GM21737 (cell line): ENCODE measurements at regions not wholly inside any gene's neighbourhood (a gene's known extent, or its start where the extent isn't known, plus 50 kb on each side); places are given as distances from the start of the nearest gene placed in this dataset.

Experiments
- ATAC-seq: cut with Tn5 transposase; IDR thresholded peaks from one replicate; pipeline ENCODE4 v1.9.1; 2021; ENCODE audit warnings: mild to moderate bottlenecking, moderate library complexity; ENCODE audit not compliant: unreplicated experiment

DNA sequence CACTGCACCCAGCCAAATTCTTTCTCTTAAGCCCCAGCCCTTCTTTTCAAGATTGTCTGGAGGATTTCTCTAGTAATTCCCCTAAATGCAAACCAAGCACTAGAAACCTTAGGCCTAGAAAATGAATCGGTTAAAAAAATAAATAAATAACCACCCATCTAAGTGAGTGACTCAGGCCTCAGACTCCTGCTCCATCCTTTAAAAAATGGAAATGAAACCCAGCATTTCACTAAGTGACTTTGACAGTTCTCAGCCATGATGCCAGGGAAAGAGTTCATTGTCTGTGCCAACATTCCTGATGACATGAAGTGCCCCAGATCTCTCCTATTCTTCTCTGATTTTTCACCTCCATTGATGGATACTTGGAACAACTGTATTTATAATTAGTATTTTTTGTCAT is 415.2 kb upstream of the DAB1 start:
- ATAC-seq = no peak

DNA sequence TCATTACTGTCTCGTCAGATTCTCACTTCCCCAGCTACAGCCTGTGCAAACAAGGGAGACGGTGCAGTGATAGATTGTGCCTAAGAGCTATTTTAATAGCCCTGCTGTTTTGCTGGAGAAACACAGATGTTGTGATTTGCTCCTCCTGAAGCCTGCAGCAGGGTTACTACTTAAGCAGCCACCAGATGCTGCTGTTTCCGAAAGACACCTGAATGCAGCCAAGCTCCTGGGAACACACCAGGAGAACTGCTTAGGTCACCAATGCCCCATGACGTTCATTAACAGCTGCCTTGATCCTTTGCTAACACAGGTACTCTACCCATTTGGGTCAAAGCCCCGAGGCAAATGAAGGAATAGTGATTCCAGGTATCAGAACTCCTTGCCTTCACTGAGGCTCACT is 411.8 kb upstream of the DAB1 start:
- no peak for ATAC-seq

DNA sequence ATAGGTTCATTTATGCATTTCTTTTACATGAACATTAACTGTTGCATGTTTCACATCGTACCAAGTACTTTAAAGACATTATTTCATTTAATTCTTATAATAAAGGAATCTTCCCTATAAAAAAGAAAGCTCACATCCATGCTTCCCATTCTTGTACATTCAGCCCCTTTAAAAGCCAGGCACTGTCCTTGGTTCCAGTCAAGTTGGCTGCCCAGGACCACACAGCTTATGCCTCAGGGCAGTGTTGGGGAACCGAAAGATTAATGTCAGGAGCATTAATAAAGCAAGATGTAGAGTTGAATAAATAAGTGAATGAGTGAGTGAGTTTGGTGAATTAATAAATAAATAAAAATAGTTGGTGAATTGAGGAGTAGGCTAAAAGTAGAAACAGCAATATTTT is 409.4 kb upstream of the DAB1 start:
- no peak for ATAC-seq

DNA sequence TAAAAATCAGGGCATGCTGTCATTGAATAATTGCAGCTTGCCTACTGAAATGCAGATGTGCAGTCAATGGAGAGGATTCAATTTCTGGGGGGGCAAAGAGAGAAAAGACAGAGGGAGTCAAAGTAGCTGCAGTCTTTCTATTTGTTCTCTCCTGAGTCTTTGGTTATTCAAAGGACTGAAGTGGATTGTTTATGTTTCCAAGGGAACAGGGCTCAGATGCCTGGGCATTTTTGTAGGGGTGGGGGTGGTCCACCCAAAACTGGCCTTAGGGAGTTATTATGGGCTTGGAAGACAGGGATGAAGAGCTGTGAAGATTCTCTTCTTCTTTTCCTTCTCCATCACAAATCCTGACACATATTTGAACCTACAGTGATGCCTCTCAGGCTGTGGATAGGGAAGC is 408.8 kb upstream of the DAB1 start:
- ATAC-seq = no peak

DNA sequence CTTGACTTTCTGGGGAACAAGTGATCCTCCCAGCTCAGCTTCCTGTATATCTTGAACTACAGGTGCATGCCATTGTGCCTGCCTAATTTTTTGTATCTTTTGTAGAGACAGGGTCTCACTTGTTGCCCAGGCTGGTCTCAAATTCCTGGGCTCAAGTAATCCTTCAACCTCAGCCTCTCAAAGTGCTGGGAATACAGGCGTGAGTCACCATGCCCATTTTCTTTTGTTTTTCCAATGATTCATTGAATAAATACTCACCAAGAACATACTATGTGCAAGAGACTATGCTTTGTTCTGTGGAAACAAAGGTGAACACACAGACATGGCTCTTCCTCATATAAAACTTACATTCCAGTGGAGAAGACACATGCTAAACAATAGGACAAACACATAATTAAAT is 407.8 kb upstream of the DAB1 start:
- no peak for ATAC-seq

DNA sequence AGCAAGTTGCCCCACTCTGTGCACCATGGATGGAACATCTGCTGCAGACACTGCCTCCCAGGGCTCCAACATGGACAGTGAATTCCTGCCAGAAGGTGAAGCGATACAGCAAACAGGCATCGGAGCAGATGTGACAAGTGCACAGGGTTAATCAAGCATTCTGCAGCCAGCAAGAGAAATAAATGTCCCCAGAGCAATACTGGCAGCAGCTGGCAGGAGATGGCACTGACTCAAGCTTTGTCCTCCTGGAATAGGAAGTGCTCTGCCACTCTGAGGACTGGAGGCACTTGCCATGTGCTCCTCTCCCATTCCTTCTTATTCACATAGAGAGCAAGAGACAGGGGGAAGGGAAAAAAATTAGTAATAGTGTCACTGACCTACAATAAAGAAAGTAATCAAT is 402.7 kb upstream of the DAB1 start:
- no peak for ATAC-seq

DNA sequence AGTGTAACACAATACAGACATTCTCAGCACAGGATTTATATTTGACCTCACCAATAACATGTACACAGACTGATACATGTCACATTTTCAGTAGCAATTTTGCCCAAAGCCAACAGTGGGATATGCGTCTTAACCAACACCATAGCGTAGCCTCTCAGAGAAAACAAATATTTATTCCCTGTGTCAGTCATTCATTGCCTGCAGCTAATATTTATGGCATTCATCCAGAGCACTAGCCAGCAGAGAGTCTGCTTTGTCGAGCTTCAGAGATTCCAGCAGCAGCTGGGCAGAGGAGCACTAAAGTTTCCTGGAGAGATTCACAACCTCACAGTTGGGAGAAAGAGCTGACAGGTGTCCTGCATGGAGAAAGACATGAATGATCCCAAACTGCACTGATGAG is 400.7 kb upstream of the DAB1 start:
- ATAC-seq = no peak

DNA sequence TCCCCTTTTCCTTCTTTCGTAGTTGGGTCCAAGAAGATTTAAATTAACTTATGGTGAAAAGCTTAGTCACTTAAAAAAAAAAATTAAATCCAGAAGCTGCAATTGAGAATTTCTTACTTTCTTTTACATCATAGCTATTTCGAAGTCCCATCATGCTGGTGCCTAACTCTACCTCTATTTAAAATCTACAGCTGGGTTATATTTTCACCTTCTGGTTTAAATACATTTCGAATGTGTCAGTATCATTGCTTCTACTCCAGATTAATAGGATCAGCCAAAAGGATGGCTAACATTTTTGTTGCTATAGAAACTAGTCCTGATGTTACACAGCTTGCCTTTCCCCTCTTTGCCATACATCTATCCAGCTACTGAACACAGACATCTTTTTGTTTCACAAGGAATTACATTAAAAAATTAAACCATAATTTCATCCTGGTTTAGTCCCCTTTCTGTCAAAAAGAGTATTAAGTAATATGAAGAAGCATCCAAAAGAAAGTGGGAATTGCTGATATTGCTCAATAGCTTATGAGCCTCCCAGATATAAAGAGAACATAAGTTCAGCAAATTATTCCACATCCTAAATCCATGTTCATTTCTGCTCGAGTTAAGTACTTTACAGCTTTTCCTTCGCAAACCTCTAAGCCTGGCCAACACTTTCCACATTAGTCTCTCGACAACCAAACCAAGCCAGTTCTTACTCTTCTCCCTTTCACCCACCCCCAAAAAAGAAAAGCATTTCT is 396.7 kb upstream of the DAB1 start:
- ATAC-seq = no peak

DNA sequence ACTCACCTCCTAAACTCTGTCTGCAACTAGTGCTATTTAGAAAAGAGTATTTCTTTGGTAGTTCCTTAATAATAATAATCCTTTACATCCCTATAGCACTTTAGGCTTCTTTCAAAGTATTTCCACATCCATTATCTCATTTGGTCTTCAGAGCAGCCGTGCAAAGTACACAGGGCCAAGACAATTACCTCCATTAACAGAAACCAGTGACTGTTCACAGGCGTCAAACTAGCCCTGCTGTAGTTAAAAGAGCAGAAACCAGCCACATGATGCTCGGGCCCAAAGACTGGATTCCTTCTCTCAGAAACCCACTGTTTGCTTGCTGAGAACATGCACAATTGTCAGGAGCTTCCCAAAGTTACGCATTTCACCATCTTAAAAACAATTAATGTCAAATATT is 396.0 kb upstream of the DAB1 start:
- ATAC-seq = no peak

DNA sequence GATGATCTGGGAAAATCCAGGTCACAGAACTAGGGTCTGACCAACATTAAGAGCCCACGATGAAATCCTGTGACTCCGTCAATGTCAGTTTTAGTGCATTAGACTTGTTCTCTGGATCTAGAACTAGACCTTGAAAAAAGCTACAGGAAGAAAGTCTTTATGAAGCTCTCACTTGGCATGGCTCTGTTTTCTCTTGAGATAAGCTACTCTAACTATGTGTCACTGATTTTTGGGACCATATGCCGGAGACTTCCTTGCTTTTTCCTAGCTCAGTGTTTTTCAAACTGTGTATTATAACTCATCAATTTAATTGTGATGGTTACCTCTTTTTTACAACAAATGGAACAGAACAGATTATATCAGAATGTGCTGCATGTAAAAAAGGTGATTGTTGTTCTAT is 379.7 kb upstream of the DAB1 start:
- ATAC-seq = no peak

DNA sequence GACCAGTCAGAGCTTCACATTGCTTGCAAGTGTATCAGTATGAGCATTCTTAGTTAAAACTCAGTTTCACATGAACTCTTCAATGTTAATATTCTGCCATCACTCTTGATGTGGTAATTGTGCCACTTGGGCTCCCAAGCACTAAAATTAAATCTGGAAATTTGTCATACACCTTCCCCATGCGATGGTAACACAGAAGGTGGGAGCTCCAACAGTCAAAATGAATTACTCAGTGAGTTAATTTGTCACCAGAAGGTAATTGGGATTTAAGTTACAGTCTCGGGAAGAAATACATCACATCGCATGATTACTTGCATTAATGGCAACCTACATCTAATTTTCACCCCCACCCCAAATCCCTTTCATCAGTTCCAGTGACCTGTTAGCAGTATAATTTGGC is 376.5 kb upstream of the DAB1 start:
- no peak for ATAC-seq

DNA sequence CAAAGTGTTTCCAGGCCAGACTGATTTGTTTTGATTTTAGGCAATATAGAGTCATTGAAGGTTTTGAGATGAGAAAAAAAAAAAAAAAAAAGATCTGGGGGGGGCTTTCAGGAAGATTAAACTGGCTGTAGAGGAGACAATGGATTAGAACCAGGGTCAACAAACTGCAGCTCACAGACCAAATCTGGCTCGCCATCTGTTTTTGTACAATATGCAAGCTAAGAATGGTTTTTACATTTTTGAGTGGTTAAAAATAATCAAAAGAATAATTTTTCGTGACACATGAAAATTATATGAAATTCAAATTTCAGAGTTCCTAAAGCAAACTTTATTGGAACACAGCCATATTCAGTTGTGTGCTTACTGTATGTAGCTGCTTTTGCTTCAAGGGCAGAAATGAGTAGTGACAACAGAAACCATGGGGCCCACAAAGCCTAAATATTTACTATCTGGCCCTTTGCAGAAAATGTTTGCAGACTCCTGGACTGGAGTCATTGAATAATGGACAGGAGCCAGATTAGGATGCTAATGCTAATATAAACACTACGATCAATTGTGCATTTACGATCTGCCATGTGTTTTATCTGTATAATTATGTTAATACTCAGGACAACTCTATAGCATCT is 375.7 kb upstream of the DAB1 start:
- ATAC-seq = no peak

DNA sequence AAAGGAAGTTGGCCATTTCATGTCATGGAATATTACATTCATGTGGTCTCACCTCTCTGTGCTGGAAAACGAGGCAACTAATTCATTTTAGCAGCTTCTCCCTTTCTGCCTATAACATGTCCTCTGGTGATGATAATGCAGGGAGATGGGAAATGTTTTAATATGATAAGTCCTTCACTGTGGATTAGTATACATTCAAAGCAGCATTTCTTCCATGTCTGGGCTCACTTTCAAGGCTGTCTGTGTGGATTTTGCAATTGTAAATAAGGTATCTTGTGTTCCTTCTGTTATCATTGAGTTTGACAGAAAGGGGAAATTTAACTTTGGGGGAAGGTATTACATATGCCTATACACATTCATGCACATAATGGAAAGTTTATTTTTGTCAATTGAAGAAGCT is 374.7 kb upstream of the DAB1 start:
- no peak for ATAC-seq

DNA sequence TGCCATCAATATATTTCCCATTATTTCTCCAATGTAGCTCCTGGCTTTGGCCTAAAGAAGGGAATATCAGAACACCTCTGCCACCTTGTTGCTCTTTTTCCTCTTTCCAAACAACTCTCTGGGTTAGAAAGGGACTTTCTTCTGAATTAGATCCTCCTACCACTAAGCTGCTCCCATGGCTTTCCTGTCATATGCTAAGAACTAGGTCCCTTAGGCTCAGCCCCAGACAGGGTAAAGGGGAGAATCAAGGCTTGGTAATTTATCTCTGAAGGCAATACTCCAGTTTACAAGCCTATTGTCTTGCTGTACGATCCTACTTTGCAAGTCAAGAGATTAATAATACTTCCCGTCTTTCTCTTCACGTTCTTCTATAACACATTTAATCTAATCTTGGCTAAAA is 373.2 kb upstream of the DAB1 start:
- no peak for ATAC-seq

DNA sequence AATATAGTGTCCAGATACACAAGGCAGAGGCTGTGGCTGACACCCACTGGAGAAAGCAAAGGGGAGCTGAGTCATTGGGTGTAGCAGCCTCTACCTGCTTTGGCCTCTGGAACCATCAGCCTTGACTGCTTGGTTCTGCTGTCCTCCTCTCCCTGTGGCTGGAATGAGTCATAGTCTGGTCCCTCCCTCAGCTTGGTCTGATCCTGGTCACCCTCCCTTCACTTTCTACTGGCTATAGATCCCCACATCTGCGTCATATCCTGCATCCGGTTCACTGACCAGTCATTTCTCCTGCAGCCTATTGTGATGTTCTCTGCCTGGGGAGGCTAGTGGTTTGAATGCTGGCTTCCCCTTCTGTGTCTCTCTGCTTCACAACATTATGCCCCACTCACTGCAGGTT is 372.8 kb upstream of the DAB1 start:
- no peak for ATAC-seq

DNA sequence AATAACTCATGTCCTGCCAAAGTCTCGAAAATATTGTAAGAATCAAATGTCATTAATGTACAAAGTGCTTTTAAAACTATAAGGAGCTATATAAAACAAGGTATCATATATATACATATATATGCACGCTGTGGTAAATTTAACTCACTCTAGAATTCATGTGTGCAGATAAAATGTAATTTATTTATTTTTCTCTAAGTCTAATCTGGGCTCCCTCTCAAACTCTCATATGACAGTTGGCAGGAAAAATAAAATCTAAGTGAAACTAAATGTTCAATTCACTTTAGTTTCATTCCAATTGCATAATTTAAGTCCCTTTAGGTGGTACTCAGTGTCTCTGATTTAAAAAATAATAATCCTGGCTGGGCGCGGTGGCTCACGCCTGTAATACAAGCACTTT is 372.0 kb upstream of the DAB1 start:
- ATAC-seq = no peak

DNA sequence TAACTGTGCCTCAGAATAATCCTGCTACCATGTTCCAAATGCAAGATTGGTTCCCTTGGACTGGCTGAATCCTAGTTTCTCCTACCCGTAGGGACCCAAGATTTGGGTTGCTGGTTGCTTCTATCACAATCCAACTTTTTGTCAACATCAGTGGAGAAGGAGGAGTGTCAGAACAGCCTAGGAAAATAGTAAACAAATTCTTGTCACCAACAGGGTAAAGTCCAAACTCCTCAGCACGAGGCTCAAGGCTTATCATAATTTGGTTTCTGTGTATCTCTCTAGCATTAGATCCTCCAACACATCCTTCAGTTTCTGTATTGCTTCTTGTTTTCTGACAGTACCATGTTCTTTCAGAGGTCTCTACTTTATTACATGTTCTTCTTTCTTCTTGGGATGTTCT is 370.2 kb upstream of the DAB1 start:
- no peak for ATAC-seq

DNA sequence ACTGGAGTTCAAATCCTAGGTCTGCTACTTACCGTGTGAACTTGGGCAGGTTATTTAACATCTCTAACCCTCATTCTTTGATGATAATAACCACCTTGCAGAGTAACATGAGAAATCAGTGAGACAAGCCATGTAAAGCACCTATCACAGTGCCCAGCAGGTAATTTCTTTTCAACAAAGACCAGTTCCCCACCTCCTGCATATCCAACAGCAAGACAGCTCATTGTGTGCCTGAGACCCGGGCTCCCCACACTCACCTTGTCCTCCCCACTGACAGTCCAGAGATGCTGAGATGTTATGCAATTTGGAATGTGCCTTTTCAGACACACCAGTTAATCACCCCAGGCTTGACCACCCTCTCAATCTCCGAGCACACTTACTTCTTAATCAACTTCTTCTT is 367.6 kb upstream of the DAB1 start:
- no peak for ATAC-seq

DNA sequence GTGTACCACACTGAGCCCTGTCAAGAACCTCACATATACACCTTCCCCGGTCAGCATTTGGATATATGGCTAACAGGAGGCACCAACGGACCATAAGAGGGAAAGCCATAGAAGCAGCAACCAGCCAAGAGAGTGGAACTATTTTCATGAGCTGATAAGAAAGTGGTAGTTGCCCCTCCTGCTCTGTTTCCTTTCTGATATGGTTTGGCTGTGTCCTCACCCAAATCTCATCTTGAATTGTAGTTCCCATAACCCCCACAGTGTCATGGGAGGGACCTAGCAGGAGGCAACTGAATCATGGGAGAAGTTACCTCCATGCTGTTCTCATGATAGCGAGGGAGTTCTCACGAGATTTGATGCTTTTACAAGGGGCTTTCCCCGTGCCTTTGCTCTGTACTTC is 366.1 kb upstream of the DAB1 start:
- ATAC-seq = no peak

DNA sequence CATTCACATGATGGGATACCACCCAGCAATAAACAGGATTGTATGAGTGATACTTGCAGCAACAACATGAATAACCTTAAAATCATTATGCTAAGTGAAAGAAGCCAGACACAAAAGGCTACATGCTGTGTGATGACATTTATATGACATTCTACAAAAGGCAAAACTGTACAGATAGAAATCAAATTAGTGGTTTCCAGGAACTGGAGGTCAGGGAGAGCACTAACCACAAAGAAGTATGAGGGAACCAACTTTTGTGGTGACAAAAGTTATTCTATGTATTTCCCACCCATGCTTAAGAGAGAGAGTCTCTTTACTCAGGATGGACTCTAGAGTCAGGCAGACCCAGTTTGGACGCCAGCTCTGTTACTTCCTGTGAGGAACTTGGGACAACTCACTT is 364.5 kb upstream of the DAB1 start:
- ATAC-seq = no peak

DNA sequence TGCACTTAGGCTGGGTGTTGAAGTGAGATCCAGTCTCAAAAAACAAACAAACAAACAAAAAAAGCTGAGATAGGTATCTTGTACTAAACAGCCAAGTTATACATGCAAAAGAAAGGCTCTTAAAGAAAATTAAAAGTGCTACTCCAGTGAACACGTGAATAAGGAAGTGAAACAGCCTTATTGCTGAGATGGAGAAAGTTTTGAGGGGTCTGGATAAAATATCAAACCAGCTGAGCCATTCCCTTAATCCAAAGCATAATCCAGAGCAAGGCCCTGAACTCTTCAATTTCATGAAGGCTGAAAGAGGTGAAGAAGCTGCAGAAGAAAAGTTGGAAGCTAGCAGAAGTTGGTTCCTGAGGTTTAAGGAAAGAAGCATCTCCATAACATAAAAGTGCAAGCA is 360.5 kb upstream of the DAB1 start:
- no peak for ATAC-seq

DNA sequence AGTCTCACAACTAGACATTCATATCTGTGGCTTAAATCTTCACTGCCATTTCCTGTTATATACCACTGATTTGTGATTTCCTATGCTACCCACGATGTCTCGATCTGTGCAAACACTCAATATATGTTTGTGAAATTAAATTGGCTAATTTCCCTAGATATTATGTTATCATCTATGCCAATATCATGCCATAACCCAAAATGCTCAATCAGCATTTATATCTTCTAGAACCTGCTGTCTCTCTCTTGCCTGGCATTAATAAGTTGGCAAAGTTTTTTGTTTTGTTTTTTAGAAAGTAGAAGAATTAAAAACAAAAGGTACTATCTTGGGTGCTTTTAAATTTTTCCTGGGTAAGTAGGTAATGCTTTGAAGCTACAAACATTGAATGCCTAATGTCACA is 358.5 kb upstream of the DAB1 start:
- ATAC-seq = no peak

DNA sequence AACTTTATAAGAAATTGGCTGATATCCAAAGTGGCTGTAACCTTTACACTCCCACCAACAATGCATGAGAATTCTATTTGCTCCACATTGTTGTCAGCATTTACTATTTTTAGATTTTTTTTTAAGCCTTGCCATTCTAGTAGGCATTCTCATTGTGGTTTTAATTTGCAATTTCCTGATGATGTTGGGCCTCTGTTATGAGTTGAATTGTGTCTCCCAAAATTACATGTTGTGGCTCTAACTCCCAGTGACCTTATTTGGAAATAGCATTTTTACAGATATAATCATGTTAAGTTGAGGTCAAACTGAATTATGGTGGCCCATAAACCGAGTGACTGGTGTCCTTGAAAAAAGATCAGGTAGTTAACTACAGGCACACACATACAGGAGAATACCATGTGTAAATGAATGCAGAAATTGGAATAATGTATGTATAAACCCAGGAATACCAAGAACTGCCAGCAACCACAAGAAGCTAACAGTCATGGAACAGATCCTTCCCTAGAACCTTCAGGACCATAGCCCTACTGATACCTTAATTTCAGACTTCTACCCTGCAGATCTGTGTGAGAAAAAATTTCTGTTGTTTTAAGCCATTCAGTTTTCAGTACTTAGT is 348.8 kb upstream of the DAB1 start:
- ATAC-seq = no peak
